Liver (tissue), 2 donors: ENCODE measurements at regions not wholly inside any gene's neighbourhood (a gene's known extent, or its start where the extent isn't known, plus 50 kb on each side); places are given as distances from the start of the nearest gene placed in this dataset.

Experiments used
- CTCF ChIP-seq: fragments of 150-350 bp; IDR thresholded peaks from 2 replicates; pipeline ENCODE4 v1.5.1; 2017; ENCODE audit warnings: improper control_type of control experiment, low read depth, low read length; ENCODE audit not compliant: missing input control
- REST ChIP-seq: IDR thresholded peaks from 2 replicates; pipeline ENCODE4 v1.6.1; 2016; ENCODE audit warnings: antibody characterized with exemption, mild to moderate bottlenecking
- ZBTB33 ChIP-seq: IDR thresholded peaks from 2 replicates; pipeline ENCODE4 v1.6.1; 2016; ENCODE audit warnings: antibody characterized with exemption
- donor health status: healthy.

- TF ChIP-seq ZBTB33 (no peak), CTCF (no peak), REST (no peak)
These were observed 181.0 kb upstream of the GRIP1 start for GRCh38 chr12:66859751-66860440.
